HUDEP-2 (cell line): ENCODE measurements at regions not wholly inside any gene's neighbourhood (a gene's known extent, or its start where the extent isn't known, plus 50 kb on each side); places are given as distances from the start of the nearest gene placed in this dataset.

ENCODE experiments used
- DNase-seq, 76 experiments: peaks; one replicate each; lab custom pipeline; 2025; ENCODE audit not compliant: unreplicated experiment in 76 of 76; lab: John Stamatoyannopoulos, UW

- DNase-seq, result no peak
These were observed 504.9 kb downstream of the NR2F1-AS1 start for GRCh38 chr5:93076096-93076495.

- DNase-seq, result no peak
These were observed 507.5 kb downstream of the NR2F1-AS1 start for GRCh38 chr5:93073547-93073946.

- no peak for DNase-seq
These were observed 508.1 kb downstream of the NR2F1-AS1 start for GRCh38 chr5:93072831-93073459.

- no peak for DNase-seq
These were observed 509.3 kb downstream of the NR2F1-AS1 start for GRCh38 chr5:93071710-93072109.

GRCh38 chr5:93070938-93071337 is 510.1 kb downstream of the NR2F1-AS1 start:
- DNase-seq, result no peak

- no peak for DNase-seq
These were observed 511.7 kb downstream of the NR2F1-AS1 start for GRCh38 chr5:93069276-93069675.

- no peak for DNase-seq
These were observed 518.5 kb downstream of the NR2F1-AS1 start for GRCh38 chr5:93062548-93062947.

GRCh38 chr5:93058309-93058708 is 522.7 kb downstream of the NR2F1-AS1 start:
- no peak for DNase-seq

GRCh38 chr5:93057311-93057710 is 523.7 kb downstream of the NR2F1-AS1 start:
- no peak for DNase-seq

- no peak for DNase-seq
These were observed 525.0 kb downstream of the NR2F1-AS1 start for GRCh38 chr5:93055971-93056370.

- DNase-seq, result no peak
These were observed 525.5 kb downstream of the NR2F1-AS1 start for GRCh38 chr5:93055561-93055960.

- DNase-seq, result no peak
These were observed 526.4 kb downstream of the NR2F1-AS1 start for GRCh38 chr5:93054424-93055163.

- DNase-seq, result no peak
These were observed 527.2 kb downstream of the NR2F1-AS1 start for GRCh38 chr5:93053825-93054224.

GRCh38 chr5:93048858-93049257 is 532.2 kb downstream of the NR2F1-AS1 start:
- no peak for DNase-seq

- DNase-seq, result peak in 1 of 76 experiments; percentile 0
These were observed 536.0 kb downstream of the NR2F1-AS1 start for GRCh38 chr5:93044859-93045666.

- no peak for DNase-seq
These were observed 541.1 kb downstream of the NR2F1-AS1 start for GRCh38 chr5:93039888-93040287.

GRCh38 chr5:93034621-93035590 is 546.1 kb downstream of the NR2F1-AS1 start:
- DNase-seq, result no peak

- DNase-seq, result no peak
These were observed 558.1 kb downstream of the NR2F1-AS1 start for GRCh38 chr5:93022796-93023447.

GRCh38 chr5:93022211-93022610 is 558.8 kb downstream of the NR2F1-AS1 start:
- DNase-seq, result no peak

GRCh38 chr5:93019896-93020295 is 561.1 kb downstream of the NR2F1-AS1 start:
- no peak for DNase-seq
